GM13977 (cell line): ENCODE measurements at regions not wholly inside any gene's neighbourhood (a gene's known extent, or its start where the extent isn't known, plus 50 kb on each side); places are given as distances from the start of the nearest gene placed in this dataset.
A peak's percentile ranks its signal among the peaks of the same experiment; 100 is the strongest.

ENCODE experiments used
- DNase-seq: peaks from one replicate; pipeline ENCODE4 v3.0.0; 2012; ENCODE audit warnings: low spot score
- CTCF ChIP-seq: IDR thresholded peaks from 2 replicates; pipeline ENCODE4 v1.5.1; 2012; ENCODE audit warnings: mild to moderate bottlenecking, control low read depth; ENCODE audit not compliant: insufficient read depth; ENCODE audit errors: extremely low read depth, missing control alignments
- in situ Hi-C: fragments of 300-500 bp; cut with MboI; formaldehyde crosslinking; loops from one replicate; pipeline ENCODE4 v1.12.0; 2022; ENCODE audit warnings: low sequenced_read_pairs, low pct_unique_long_range_greater_than_20kb, mixed read lengths, inconsistent platforms; ENCODE audit not compliant: unreplicated experiment

GRCh38 chr10:28986117-28986792 lies 302.6 kb upstream of the LYZL1 start:
- TF ChIP-seq CTCF = no peak
- DNase-seq = no peak
- in situ Hi-C loops = no loop called here

GRCh38 chr10:28986856-28987255 lies 302.0 kb upstream of the LYZL1 start:
- no peak for TF ChIP-seq CTCF
- in situ Hi-C loops = no loop called here
- DNase-seq = no peak

GRCh38 chr10:28987555-28988320 lies 301.1 kb upstream of the LYZL1 start:
- no peak for DNase-seq
- no peak for TF ChIP-seq CTCF
- in situ Hi-C loops = no loop called here

GRCh38 chr10:28988980-28989379 lies 299.9 kb upstream of the LYZL1 start:
- no peak for TF ChIP-seq CTCF
- DNase-seq = no peak
- in situ Hi-C loops = no loop called here

GRCh38 chr10:28991333-28992270 lies 297.3 kb upstream of the LYZL1 start:
- peak; percentile 70 for TF ChIP-seq CTCF
- peak; percentile 26 for DNase-seq
- in situ Hi-C loops = loop anchor here (10.0 kb wide), 1 partner anchor 327 kb away; no protein-coding TSS in a partner anchor

GRCh38 chr10:28993056-28993455 lies 295.8 kb upstream of the LYZL1 start:
- no peak for DNase-seq
- in situ Hi-C loops = loop anchor here (10.0 kb wide), 1 partner anchor 328 kb away; no protein-coding TSS in a partner anchor
- TF ChIP-seq CTCF = no peak
